Calu3 (cell line): ENCODE measurements at regions not wholly inside any gene's neighbourhood (a gene's known extent, or its start where the extent isn't known, plus 50 kb on each side); places are given as distances from the start of the nearest gene placed in this dataset.

ENCODE experiments used
- BruUV-seq: library from RNA; stranded (reverse); fragments of 400-500 nt; replicated peaks from 2 replicates; lab custom pipeline; 2021; lab: Mats Ljungman, UMichigan
- CTCF ChIA-PET: fragments of 300-600 bp; sonication (Branson Sonifier 250); formaldehyde crosslinking; loops from one replicate; lab custom pipeline; 2022; ENCODE audit warnings: antibody characterized with exemption; lab: Charles Lee
- DNase-seq: peaks from one replicate; pipeline ENCODE4 v3.0.0; 2022
- H3K27ac Mint-ChIP-seq: one replicate; pipeline ENCODE4 v1.8.0; 2022; ENCODE audit warnings: mixed read lengths; ENCODE audit not compliant: unreplicated experiment
- H3K27me3 Mint-ChIP-seq: one replicate; pipeline ENCODE4 v1.8.0; 2022; ENCODE audit warnings: mixed read lengths; ENCODE audit not compliant: unreplicated experiment
- H3K36me3 Mint-ChIP-seq: one replicate; pipeline ENCODE4 v1.8.0; 2022; ENCODE audit warnings: mild to moderate bottlenecking, moderate library complexity, mixed read lengths; ENCODE audit not compliant: insufficient read depth, unreplicated experiment
- H3K4me1 Mint-ChIP-seq: one replicate; pipeline ENCODE4 v1.8.0; 2022; ENCODE audit warnings: mild to moderate bottlenecking, low read depth, mixed read lengths; ENCODE audit not compliant: unreplicated experiment
- H3K4me3 Mint-ChIP-seq: one replicate; pipeline ENCODE4 v1.8.0; 2022; ENCODE audit warnings: mild to moderate bottlenecking, low read depth, moderate library complexity, mixed read lengths; ENCODE audit not compliant: unreplicated experiment
- H3K9me3 Mint-ChIP-seq: one replicate; pipeline ENCODE4 v1.8.0; 2022; ENCODE audit warnings: low read depth, mixed read lengths; ENCODE audit not compliant: unreplicated experiment
- intact Hi-C: fragments of 100-400 bp; cut with micrococcal nuclease; formaldehyde crosslinking; loops from one replicate; pipeline ENCODE4 v1.10.0; 2022; ENCODE audit not compliant: unreplicated experiment
- TF ChIP-seq, protein P1 (sequence below): fragments of 200-600 bp; IDR thresholded peaks from one replicate; pipeline ENCODE4 v1.8.0; 2022; ENCODE audit warnings: antibody characterized with exemption; ENCODE audit not compliant: unreplicated experiment

GRCh38 chr5:166553778-166554177, 1737.7 kb upstream of the WWC1 start:
- TF ChIP-seq, protein P1, sequence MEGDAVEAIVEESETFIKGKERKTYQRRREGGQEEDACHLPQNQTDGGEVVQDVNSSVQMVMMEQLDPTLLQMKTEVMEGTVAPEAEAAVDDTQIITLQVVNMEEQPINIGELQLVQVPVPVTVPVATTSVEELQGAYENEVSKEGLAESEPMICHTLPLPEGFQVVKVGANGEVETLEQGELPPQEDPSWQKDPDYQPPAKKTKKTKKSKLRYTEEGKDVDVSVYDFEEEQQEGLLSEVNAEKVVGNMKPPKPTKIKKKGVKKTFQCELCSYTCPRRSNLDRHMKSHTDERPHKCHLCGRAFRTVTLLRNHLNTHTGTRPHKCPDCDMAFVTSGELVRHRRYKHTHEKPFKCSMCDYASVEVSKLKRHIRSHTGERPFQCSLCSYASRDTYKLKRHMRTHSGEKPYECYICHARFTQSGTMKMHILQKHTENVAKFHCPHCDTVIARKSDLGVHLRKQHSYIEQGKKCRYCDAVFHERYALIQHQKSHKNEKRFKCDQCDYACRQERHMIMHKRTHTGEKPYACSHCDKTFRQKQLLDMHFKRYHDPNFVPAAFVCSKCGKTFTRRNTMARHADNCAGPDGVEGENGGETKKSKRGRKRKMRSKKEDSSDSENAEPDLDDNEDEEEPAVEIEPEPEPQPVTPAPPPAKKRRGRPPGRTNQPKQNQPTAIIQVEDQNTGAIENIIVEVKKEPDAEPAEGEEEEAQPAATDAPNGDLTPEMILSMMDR: no peak
- intact Hi-C loops: no loop called here
- Mint-ChIP-seq H3K27me3 (no peaks in the 10 kb centered on the region), H3K27ac (no peak overlapping the region), H3K36me3 (no peaks in the 10 kb centered on the region), H3K4me1 (no peaks in the 10 kb centered on the region), H3K4me3 (no peak overlapping the region), H3K9me3 (no peaks in the 10 kb centered on the region)
- DNase-seq: no peak
- CTCF ChIA-PET: no interaction called here
- BruUV-seq: no TSS peak

DNA sequence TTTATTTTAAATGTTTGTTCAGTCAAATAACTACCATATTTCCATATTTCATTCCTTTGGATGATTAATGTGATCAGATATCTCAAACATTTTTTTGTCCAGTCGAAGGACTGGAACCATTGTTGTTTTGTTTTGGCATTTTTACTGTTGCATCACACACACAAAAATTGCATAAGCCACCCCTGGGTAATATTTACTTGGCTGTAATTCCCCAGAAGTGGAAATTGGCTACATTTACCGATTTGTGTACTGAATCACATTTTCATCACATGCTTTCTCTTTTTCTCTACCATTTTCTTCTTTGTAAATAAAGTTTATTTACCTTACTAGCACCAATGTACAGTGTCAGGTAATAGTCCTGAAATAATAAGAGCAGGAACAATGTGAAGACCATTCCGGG, 1729.7 kb upstream of the WWC1 start:
- Mint-ChIP-seq H3K27ac (peak overlapping the region; percentile 71), H3K27me3 (no peaks in the 10 kb centered on the region), H3K36me3 (peaks cover 9% of the 10 kb centered on the region), H3K4me1 (peaks cover 22% of the 10 kb centered on the region), H3K4me3 (no peak overlapping the region), H3K9me3 (peaks cover 3% of the 10 kb centered on the region)
- TF ChIP-seq, protein P1: no peak
- intact Hi-C loops: no loop called here
- no TSS peak for BruUV-seq
- CTCF ChIA-PET: interaction anchor here (0.7 kb wide), 1 partner anchor 345 kb away, joined by 3 read pairs; no protein-coding TSS in a partner anchor
- no peak for DNase-seq

- Mint-ChIP-seq H3K27ac (peak overlapping the region; percentile 71), H3K4me3 (no peak overlapping the region), H3K27me3 (no peaks in the 10 kb centered on the region), H3K9me3 (peaks cover 3% of the 10 kb centered on the region), H3K36me3 (peaks cover 9% of the 10 kb centered on the region), H3K4me1 (peaks cover 22% of the 10 kb centered on the region)
- DNase-seq: no peak
- intact Hi-C loops: no loop called here
- no TSS peak for BruUV-seq
- TF ChIP-seq, protein P1: no peak
- CTCF ChIA-PET: interaction anchor here (0.7 kb wide), 2 partner anchors 24 to 344 kb away, joined by 3 read pairs; no protein-coding TSS in a partner anchor
These were observed 1729.2 kb upstream of the WWC1 start for GRCh38 chr5:166562246-166562645.

DNA sequence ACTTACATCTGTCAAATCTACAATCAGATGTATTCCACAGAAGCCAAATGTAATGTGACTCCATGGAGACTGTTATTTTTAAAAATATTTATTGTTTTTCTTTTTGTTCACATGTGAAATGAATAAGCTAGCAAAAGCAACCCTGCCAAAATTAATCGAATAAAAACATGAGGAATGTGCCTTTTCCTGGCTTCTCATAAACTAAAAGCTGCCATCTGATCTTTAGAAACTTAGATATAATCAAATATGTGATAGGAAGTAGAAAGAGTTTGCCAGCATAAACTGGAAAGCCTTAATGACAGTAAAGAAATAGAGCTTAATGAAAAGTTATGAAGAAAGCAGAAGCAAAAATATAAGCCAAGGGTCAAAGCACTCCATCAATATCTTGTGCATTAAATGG, 1724.7 kb upstream of the WWC1 start:
- H3K9me3 Mint-ChIP-seq: peaks cover 7% of the 10 kb centered on the region
- no peak overlapping the region for H3K4me3 Mint-ChIP-seq
- TF ChIP-seq, protein P1: no peak
- CTCF ChIA-PET: no interaction called here
- H3K27ac Mint-ChIP-seq: no peak overlapping the region
- no peaks in the 10 kb centered on the region for H3K27me3 Mint-ChIP-seq
- intact Hi-C loops: no loop called here
- peaks cover 4% of the 10 kb centered on the region for H3K36me3 Mint-ChIP-seq
- DNase-seq: no peak
- BruUV-seq: no TSS peak
- peaks cover 16% of the 10 kb centered on the region for H3K4me1 Mint-ChIP-seq
